ENCODE measurements at regions not wholly inside any gene's neighbourhood (a gene's known extent, or its start where the extent isn't known, plus 50 kb on each side); places are given as distances from the start of the nearest gene placed in this dataset.

DNA sequence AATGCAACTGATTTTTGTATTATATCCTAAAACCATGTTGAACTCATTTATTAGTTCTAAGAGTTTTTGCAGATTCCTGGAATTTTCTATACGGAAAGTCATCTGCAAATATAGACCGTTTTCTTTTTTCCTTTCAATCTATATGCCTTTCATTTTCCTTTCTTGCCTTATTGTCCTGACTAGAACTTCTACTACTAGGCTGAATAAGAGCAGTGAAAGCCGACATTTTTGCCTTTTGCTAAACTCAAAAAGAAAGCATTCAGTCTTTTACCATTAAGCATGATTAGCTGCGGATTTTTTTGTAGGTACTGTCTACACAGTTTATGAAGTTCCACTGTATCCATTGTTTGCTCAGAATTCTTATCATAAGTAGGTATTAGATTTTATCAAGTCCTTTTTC is 328.4 kb downstream of the TEX29 start:
- TF ChIP-seq, protein P1, sequence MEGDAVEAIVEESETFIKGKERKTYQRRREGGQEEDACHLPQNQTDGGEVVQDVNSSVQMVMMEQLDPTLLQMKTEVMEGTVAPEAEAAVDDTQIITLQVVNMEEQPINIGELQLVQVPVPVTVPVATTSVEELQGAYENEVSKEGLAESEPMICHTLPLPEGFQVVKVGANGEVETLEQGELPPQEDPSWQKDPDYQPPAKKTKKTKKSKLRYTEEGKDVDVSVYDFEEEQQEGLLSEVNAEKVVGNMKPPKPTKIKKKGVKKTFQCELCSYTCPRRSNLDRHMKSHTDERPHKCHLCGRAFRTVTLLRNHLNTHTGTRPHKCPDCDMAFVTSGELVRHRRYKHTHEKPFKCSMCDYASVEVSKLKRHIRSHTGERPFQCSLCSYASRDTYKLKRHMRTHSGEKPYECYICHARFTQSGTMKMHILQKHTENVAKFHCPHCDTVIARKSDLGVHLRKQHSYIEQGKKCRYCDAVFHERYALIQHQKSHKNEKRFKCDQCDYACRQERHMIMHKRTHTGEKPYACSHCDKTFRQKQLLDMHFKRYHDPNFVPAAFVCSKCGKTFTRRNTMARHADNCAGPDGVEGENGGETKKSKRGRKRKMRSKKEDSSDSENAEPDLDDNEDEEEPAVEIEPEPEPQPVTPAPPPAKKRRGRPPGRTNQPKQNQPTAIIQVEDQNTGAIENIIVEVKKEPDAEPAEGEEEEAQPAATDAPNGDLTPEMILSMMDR (IDR thresholded peaks at IDR 0.05) = no peak
- TF ChIP-seq EZH2phosphoT487 (IDR thresholded peaks at IDR 0.05) (no peak), EZH2 (IDR thresholded peaks at IDR 0.05) (no peak)
